ENCODE measurements at regions not wholly inside any gene's neighbourhood (a gene's known extent, or its start where the extent isn't known, plus 50 kb on each side); places are given as distances from the start of the nearest gene placed in this dataset.

DNA sequence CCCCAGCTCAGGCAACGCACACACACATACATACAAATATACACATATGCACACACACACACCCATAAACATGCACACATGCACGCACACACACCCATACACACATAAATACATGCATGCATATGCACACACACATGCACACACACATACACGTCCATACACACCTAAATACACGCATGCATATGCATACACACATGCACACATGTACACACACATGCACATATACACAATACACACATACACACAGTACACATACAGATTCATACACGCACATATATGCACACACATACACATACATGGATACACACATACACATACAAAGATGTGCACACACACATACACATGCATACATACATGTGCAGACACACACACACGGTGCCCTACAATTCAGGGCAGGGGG lies 496.6 kb downstream of the TBC1D22A start:
- no peak for DNase-seq (ENCODE audit: low spot score)

DNA sequence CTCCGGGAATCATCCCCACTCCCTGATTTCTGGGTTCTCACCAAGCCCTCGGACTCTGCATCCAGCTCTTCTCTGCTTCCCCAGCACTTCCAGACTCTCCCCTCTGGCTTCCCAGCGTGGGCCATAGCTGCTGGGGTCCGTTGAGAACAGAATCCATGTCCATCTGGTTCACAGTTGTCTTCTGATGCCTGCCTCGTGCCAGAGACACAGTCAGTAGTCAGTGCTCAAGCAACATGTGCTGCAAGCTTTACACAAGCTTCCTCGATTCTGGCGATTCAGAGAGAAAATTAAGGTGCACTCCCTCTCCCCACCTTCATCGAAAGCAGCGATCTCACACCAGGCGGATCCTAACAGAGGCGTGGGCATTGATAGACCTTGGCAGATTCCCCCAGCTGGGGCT lies 495.5 kb downstream of the TBC1D22A start:
- no peak for DNase-seq (ENCODE audit: low spot score)

DNA sequence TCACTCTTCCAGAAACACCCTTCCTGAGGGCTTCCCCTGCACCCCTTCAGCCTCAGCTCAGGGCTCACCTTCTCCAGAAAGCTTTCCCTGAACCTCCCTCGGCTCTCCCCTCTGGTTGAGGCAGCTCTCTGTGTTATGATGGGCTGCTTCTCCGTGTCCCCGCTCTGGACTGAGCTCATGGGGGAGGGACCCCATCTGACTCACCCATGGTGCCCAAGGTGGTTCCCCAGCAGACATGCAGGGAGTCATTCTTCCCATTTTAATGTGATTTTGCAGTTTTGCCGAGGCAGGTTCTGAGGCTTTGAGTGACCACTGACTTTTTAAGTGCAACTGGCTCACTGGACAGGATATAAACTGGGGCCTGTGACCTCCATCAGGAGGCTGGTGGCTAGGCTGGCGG lies 495.1 kb downstream of the TBC1D22A start:
- no peak for DNase-seq (ENCODE audit: low spot score)

DNA sequence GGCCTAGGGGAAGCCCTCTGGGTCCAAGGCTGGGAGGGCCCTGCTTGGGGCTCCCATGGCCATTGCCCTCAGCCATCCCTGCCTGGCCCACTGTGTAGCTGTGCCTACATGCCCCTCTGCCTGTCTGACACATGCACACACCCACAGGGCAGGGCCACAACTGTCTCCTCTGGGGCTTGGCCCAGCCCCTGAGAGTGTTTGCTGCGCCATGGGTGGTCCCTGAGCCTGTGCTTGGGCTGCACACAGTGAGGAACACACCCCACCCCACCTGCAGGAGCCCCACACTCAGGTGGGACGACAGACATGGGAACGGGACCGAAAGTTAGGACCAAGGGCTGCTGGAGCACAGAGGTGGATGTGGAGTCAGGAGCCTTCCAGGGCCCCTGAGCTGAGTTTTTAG lies 489.5 kb downstream of the TBC1D22A start:
- no peak for DNase-seq (ENCODE audit: low spot score)

DNA sequence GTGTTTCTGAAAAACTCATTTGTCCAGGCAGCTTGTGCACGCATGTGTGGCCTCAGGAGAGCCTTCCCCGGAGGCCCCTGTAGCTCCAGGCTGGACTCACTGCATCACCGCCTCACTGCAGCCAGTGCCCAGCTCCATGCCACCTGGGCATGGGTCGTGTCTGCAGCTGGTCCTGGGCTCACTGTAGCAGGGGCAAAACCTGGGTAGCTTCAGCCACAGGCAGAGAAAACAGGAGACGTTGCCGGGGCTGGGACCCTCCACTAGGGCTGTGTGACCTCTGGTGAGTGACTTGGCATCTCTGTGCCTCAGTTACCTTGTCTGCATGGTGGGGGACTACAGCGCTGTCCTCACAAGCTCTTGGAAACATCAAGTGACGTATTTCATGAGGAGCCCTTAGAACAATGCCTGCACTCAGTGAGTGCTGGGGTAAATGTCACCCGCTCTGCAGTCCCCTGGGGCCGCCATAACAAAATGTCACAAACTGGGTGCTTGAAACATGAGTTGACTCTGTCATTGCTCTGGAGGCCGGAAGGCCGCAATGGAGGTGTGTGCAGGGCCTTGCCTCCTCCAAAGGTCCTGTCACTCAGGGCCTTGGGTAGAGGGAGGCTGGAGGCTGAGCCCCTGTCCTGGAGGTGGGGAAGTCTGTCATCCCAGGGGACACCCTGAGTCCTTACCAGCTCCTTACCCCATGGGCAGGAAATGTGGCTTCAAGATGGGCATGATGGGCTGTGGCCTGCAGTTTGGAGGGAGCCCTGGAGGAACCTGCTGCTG lies 488.7 kb downstream of the TBC1D22A start:
- no peak for DNase-seq (ENCODE audit: low spot score)

DNA sequence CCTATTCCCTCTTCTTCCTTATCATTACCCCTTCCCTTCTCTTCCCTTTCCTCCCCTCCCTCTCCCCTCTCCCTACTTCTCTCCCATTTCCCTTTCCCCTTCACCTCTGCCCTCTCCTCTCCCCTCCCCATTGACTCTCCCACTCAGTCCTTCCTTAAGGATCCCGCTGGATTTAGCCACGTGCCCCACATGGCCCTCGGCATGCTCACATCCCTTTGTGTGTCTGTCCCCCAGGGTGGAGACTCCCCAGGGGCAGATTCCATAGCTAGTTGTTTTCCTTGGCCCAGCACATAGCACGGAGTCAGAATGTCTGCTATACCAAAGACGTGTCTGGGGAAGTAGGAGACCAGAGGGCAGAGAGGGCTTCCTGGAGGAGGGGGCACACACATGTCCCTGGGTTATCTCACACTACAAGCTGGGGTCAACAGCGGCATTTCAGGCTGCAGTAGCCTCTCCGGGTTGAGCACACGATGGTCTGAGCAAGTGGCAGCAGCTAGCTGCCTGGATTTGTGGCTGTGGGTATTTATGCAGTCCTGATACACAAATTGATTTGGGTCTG lies 487.0 kb downstream of the TBC1D22A start:
- no peak for DNase-seq (ENCODE audit: low spot score)

DNA sequence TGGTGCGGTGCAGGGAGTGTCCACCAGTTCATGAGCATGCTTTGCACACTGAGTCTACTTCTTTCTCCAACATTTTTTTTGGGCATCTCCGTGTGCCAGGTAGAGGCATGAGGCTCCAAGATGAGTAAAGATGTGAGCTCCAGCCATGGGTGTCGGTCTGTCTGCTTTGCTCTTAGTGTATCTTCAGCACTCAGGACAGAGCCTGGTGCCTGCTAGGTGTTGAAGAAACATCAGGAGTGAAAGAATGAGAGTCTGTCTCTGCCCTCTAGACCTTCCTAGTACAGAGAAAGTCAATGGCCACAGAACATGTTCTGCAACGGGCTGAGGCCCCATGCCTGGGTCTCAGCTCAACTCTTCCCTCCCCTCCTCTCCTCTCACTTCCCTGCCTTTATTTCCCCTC lies 486.5 kb downstream of the TBC1D22A start:
- DNase-seq (ENCODE audit: low spot score) = no peak

DNA sequence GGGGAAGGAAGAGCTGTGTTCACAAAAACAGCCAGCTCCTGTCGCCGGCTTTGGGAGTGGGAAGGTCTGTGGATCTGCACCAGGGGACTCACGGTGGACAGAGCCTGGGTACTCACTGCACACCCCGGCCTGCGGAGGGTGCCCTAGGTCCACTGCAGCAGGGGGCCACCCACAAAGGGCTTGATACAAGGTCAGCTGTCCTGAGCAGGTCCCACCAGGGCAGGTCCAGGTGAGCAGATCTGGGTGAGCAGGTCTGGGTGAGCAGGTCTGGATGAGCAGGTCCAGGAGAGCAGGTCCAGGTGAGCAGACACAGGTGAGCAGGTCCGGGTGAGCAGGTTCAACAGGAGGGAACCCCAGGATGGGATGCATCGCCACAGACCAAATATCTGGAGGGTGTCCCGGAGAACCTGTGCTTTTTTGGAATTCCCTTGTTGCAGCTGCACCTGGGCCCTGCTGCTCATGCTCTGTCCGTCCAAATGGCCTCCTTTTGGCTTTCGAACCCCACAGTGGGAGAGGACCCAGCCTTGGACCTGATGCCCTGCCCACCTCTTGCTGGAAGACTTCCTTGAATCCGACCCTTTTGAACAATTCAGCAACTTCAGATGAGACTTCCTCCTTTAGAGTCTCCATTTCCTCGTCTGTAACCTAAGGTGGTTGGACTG lies 485.3 kb downstream of the TBC1D22A start:
- DNase-seq (ENCODE audit: low spot score) = no peak

DNA sequence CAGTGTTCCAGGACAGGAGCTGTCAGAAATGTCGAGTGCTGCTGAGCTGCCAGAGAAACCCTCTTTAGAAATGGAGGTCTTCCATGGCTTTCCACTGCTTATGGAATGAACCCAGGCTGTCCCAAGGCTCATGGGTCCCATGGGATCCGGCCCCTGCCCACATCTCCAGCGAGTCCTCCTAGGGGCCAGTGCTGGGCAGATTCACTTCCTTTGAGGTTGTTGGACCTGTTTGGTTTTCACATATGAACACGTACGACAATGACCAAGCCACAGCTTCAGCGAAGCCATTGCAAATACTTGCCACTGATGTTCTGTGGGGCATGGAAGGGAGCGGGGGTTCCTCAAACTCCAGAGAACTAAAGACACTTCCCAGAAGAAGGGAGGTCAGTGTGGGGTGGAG lies 483.3 kb downstream of the TBC1D22A start:
- DNase-seq (ENCODE audit: low spot score) = no peak

DNA sequence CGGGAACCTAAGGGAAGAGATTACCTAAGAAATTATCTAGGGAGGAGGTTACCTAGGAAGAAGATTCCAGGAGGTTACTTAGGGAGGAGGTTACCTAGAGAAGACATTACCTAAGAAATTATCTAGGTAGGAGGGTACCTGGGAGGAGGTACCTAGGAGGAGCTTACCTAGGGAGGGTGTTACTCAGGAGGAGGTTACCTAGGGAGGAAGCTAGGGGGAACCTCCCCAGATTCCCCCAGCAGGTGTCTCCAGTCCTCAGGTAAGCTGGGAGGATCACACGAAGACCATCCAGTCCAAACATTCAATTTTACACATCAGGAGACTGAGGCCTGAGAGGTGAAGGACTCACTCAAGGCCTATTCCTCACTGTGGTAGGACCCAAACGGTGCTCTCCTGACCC lies 482.8 kb downstream of the TBC1D22A start:
- no peak for DNase-seq (ENCODE audit: low spot score)

DNA sequence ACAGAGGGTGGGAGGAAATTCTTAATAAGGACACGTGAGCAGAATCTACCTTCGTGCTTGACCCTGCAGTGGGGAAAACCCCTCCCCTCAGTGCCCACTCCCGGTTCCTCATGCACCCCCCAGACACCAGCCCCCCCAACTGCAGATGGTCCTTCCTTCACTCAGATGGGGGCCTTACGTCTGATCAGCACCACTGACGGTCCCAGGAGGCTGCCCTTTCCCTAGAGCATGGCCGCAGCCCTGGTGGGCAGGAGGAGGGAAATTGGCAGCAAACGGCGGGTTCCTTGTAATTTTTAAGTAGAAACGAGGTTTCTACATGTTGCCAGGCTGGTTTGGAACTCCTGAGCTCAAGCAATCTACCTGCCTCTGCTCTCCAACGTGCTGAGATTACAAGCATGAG lies 477.7 kb downstream of the TBC1D22A start:
- no peak for DNase-seq (ENCODE audit: low spot score)

DNA sequence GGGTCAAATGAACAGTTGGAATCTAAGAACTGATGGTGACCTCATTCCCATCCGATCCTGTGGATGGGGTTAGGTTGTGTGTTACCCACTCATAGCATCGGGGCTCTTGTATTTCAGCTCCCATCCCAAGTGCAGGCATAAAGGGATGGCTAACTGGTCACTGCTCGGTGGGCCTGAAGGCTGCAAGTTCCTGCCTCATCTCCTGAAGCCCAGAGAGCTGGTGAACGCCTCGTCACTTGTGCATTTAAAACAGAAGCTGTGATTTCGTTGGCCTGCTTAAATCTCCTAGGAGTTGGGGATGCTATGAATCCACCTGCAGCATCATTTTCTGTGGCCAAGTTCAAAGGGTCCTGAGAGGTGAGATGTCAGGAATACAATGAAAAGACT lies 477.0 kb downstream of the TBC1D22A start:
- DNase-seq (ENCODE audit: low spot score) = no peak

DNA sequence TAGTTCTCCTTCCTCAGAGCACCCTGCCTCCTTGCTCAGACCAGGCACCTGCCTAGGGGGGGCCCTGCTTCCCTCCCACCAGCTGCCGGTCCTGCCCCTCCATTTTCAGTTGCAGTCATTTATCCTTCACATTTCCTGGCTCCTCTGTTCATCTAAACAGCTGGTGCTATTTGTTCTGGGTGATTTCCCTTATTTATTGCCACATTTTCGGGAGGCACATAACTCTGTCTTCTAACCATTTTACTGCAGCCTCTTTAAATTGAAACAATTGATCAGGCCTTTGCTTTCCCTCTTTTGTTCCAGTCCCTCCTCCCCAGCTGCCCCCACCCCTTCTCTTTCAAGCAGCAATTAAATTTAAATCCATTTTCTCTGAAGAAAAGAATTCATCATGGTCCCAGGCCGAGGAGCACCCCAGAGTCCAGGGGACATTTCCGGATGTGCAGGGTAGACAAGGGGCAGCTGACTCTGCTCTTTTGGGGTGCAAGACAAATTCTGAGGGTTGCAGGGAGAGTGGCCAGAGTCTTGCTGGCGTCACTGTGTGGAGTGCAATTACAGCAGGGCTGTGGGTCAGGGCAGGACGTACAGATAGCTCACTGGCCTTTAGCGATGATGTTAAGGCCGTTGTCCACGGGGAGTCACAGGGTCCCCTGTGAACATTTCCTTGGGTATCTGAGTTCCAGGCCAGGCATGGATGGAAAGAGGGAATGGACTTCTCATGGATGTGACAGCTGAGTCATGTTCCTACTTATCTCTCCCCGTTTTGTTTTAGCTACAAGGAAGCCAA lies 476.4 kb downstream of the TBC1D22A start:
- no peak for DNase-seq (ENCODE audit: low spot score)

DNA sequence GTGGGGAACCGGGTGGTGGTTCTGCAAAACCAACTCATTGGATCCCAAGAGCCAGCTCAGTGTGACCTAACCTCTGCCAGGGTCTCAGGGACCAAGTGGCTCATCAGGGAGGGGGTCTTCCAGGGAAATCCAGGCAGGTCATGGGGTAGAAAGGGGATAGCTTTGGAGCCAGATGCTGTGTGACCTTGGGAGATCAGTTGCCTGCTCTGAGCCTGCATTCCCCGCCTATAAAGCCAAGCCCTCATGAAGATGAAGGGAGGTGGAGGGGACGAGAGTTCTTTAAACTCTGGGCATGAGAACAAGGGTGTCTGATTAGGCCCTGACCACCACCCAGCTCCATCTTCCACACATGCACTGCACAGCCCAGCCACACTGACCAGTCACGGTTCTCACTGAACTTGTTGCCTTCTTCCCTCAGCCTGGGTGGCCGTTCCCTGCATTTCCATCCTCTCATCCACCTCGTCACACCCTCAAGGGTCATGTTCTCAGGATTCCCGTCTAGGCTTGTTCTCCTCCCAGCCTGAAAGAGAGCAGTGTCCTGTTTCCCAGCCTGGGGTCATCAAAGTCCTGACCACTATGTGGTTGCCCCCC lies 475.5 kb downstream of the TBC1D22A start:
- no peak for DNase-seq (ENCODE audit: low spot score)

DNA sequence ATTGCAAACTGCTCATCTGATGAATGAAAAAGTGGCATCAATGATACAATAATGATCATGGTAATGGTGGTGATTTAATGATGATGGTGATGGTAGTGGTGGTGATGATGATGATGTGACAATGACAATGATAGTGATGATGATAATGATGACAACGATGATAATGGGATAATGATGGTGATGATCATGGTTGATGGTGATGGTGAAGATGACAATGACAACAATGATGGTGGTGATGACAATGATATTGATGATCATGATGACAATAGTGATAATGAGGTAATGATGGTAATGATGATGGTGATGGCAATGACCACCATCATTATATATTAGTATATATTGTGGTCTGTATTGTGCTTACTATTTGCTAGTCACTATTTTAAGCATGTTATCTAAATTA lies 474.3 kb downstream of the TBC1D22A start:
- DNase-seq (ENCODE audit: low spot score) = no peak

DNA sequence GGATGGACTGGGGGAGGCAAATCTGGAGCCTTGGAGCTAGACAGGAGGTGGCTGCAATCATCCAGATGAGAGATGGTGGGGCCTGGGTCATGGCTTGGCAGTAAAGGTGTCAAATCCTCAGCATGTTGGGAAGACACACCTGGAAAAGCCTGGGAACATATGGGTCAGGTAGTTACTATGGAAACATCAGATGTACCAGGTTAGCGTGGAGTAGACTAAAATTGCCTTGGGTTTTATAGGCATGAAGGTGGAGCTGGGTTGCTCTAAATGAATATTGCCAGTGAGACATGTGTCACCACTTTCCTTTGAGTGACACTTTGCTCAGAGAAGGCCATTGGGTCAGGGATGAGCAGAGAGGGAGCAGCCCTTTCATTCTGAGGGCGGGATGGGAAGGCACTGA lies 473.7 kb downstream of the TBC1D22A start:
- DNase-seq (ENCODE audit: low spot score) = no peak

DNA sequence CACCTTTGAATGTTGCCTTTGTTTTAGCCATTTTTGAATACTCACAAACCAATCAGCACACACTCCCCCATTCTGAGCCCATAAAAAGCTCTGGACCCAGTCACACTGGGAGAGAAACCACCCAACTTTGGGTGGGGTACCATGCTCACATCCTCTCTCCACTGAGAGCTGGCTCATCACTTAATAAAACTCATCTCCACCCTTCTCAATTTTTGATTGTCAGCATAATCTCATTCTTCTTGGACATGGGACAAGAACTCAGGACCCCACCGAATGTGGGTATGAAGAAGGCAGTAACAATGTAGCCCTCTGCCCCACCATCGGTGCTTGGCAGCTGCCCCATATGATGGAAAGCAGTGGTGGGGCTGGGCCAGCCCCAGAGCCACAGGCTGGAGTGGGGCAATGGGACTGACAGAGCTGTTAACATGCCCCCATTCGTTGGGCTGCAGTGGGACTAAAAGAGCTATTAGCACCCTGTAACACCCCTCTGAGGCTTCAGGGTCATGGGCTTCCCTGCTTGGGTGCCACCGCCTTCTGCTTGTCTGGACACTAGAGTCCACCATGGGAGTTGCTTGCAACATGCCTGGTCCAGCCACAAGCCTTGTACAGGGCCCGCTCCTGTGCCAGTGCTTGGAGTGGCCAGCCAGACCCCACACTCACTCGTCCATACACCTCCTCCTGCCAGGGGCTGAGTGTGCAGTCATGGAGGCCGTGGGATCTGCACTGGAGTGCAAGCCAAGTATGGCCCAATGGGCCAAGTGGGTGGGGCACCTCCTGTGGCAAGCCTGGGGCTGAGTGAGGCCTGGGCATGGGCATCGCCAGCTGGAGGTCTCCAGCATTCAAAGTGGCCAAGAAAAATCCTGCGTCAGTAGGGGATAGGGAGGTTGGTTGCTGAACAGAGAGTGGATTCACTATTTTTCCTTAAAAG lies 471.1 kb downstream of the TBC1D22A start:
- no peak for DNase-seq (ENCODE audit: low spot score)

DNA sequence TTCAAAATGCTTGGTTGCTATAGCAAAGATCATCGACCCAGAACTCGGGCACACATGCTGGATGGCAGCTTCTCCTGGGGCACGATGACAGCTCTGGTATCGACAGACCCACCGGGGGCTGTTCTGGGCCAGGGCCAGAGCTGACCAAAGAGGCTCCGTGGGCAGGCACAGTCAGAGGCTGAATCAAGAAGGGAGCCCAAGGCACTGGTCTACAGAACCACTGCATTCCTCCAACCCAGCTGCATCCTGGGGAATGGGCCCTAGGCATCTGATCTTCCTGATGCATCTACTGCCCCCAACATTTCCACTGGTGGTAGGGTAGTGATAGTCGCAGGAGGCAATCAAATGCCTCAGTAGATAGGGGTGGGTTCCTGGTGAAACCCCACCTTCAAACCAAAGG lies 470.3 kb downstream of the TBC1D22A start:
- no peak for DNase-seq (ENCODE audit: low spot score)

DNA sequence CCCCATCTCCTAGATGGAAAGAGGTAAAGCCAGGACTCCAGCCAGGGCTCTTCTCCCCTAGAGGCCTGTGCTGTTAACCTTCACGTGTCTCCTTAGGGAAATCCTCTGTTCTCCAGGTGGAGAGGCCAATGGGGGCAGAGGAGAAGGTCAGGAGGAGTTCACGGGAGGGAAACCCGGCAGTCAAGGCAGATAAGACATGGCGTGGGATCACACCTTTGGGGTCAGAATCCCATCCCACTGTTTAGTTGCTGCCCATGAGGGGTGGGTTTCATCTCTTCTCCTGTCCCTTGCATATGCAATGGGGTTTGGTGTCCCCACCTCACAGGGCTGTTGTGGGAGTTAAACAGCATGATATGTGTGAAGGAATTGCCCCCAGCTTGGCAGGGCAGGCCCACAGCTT lies 469.7 kb downstream of the TBC1D22A start:
- no peak for DNase-seq (ENCODE audit: low spot score)

DNA sequence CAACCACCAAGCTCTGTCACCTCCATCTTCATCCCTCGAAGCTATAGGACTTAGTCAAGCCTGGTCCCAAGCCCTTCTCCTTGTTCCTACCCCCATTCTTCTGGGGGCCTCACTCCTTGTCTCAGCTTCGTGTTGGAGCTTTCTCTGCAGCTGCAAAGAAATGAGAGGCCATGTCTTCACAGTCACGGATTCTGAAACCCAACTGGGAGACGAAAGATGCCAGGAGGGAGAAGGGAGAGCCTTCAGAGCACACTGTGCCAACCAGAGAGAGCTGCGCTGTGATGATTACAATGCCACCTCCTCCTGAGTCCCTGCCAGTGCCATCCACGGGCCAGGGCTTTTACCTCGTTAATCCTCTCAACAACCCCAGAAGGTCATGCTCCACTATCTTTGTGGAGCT lies 469.3 kb downstream of the TBC1D22A start:
- DNase-seq (ENCODE audit: low spot score) = no peak

DNA sequence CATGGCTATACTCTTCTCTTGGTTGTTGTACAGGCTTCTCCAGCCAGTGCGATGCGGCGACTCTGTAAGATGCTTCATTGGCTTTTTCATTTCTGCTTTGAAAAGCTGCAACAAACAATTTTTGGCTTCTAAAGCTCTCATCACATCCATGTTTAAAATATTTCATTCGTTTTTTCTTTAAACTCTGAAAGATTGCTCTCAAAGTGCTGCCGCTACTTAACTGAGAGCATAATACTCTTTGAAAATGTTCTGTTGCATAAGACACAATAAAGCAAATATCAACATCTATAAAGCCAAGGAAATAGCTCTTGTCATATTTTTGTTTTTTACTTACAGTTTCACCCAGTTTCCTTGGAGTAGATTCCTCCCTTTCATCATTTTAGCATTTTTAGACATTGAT lies 468.3 kb downstream of the TBC1D22A start:
- no peak for DNase-seq (ENCODE audit: low spot score)
